Heart right ventricle (tissue), 16 donors: ENCODE measurements at regions not wholly inside any gene's neighbourhood (a gene's known extent, or its start where the extent isn't known, plus 50 kb on each side); places are given as distances from the start of the nearest gene placed in this dataset.

ENCODE experiments used
- ATAC-seq, 8 donors: fragments of 200-7000 bp; cut with Tn5 transposase; one replicate each; pipeline ENCODE4 v1.9.1; 2020; ENCODE audit warnings: mild to moderate bottlenecking in 8 of 8, moderate library complexity in 8 of 8, moderate number of reproducible peaks in 1 of 8
- DNase-seq, 2 donors: peaks; one replicate each; pipeline ENCODE4 v3.0.0-alpha.2; 2020
- H3K27ac ChIP-seq, 10 donors: fragments of 200-600 bp; sonication (generic) in 2 of 10; one replicate each; pipeline versions ENCODE4 v1.5.0 to v1.8.0; 2020 to 2022; ENCODE audit warnings: mild to moderate bottlenecking in 3 of 10
- H3K27me3 ChIP-seq, 7 donors: fragments of 200-600 bp; one replicate each; pipeline ENCODE4 v1.8.0; 2021 to 2022; ENCODE audit warnings: mild to moderate bottlenecking in 2 of 7
- H3K36me3 ChIP-seq, 9 donors: fragments of 200-600 bp; sonication (generic) in 1 of 9; one replicate each; pipeline versions ENCODE4 v1.5.0 to v1.8.0; 2020 to 2022; ENCODE audit warnings: mild to moderate bottlenecking in 2 of 9
- H3K4me1 ChIP-seq, 9 donors: fragments of 200-600 bp; sonication (generic) in 1 of 9; one replicate each; pipeline versions ENCODE4 v1.5.0 to v1.8.0; 2020 to 2022; ENCODE audit warnings: mild to moderate bottlenecking in 4 of 9
- H3K4me3 ChIP-seq, 10 donors: fragments of 200-600 bp; sonication (generic) in 2 of 10; one replicate each; pipeline versions ENCODE4 v1.5.0 to v1.8.0; 2020 to 2022; ENCODE audit warnings: mild to moderate bottlenecking in 7 of 10, moderate library complexity in 2 of 10
- H3K9me3 ChIP-seq, 11 donors: fragments of 200-600 bp in 10 of 11; sonication (generic) in 2 of 11; one replicate each; pipeline versions ENCODE4 v1.5.0 to v1.8.0; 2013 to 2022; ENCODE audit warnings: mild to moderate bottlenecking in 2 of 11, control low read depth in 1 of 11, moderate library complexity in 1 of 11
- WGBS, 2 donors: extraction: QIAGEN DNeasy Blood & Tissue Kit; methylation state at CpG; one replicate each; pipeline ENCODE4 v1.1.7; 2013; ENCODE audit warnings: inconsistent platforms in 1 of 2; 5-methylcytosine and 5-hydroxymethylcytosine counted together
- intact Hi-C, 10 donors: fragments of 100-400 bp; cut with DNase I; formaldehyde crosslinking; loops; one replicate each; pipeline versions ENCODE4 v1.11.1 to v1.14.2; 2022
- TF ChIP-seq, protein P1 (sequence below), 9 donors: fragments of 200-600 bp; sonication (generic) in 2 of 9; IDR thresholded peaks; one replicate each; pipeline versions ENCODE4 v1.5.0 to v1.8.0; 2021 to 2022; ENCODE audit warnings: antibody characterized with exemption in 9 of 9, mild to moderate bottlenecking in 5 of 9, moderate library complexity in 1 of 9
- donor health status: Arrhythmogenic right ventricular cardiomyopathy.
- donor health status: ischemic (EF 13 %, LVEDD 7.1; RV severe dilation, severe dysfunction).
- donor health status: healthy with polysubstance abuse.
- donor health status: DM: no; HTN: yes; CAD: no.
- donor health status: DM: no; HTN: no; CAD: no.
- donor health status: ischemic (EF 25% LVEDD 6.9; RV normal size, moderate dysfunction).
- donor health status: ischemic (EF 25% LVEDD 5.7; RV mildly dilated, moderate dysfunction).
- donor health status: healthy.
- donor health status: DM: yes; HTN: yes; CAD: no.
- donor health status: Ischemic cardiomyopathy.
- donor health status: ischemic (EF 35%, LVEDD 5.7; RV mildly dilated, moderate dysfunction).
- donor health status: nonischemic (EF 11% LVEDD 7.7; RV severe dilation, severe dysfunction).
- donor health status: DM: yes; HTN: yes; CAD: no.
- donor health status: PGD.
- donor health status: ischemic (EF 29% LVEDD 5.4; RV normal size, mild dysfunction).
- donor health status: nonischemic (EF 23%, LVEDD 6.1; RV moderate dilation, normal function).

DNA sequence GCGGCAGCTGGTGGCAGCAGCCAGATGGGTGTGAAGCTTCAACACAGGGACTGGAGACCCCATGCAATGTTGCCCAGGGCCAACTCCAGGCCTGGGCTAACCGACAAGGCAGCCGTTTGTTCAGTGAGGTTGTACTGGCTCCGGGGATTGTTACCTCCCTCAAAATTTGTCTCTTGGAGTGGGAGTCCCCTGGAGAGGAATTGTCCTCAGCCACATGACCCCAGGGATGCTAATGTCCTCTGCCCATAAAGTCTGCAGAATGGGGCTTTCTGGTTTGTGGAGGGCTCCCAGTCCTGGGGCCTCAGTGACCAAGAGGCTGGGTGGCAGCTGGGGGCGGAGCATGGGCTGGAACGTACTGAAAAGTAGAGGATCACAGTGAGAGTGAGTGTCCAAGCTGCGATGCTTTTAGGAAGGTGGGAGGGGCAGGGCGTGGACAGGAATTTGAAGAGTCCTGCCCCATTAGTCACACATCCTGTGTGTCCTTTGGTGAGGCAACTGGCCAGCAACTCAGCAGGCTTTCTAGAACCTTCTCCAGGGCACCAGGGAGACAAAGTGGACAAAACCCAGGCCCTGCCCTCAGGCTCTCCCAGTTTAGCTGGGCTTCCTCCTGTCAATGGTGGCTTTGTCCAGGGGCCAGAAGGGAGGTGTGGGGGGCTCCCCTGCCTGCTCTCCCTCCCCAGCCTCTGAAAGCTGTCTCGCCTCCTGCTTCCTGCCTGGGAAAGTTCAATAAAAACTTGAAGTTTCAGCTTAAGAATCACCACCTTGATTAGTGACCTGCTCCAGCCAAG is 114.0 kb downstream of the NSG2 start:
- H3K4me1 ChIP-seq = no peaks in the 10 kb centered on the region
- DNase-seq = no peak
- H3K27me3 ChIP-seq = peaks cover 0 to 13% (median 0%) of the 10 kb centered on the region in 7 donors
- WGBS, 2 donors = 69 to 70% methylated on average over 9 of the region's 9 CpGs
- intact Hi-C loops = no loop called here
- no peak for ATAC-seq
- H3K36me3 ChIP-seq = no peaks in the 10 kb centered on the region
- peaks cover 0 to 14% (median 3%) of the 10 kb centered on the region in 11 donors for H3K9me3 ChIP-seq
- H3K27ac ChIP-seq = no peak overlapping the region
- TF ChIP-seq, protein P1, sequence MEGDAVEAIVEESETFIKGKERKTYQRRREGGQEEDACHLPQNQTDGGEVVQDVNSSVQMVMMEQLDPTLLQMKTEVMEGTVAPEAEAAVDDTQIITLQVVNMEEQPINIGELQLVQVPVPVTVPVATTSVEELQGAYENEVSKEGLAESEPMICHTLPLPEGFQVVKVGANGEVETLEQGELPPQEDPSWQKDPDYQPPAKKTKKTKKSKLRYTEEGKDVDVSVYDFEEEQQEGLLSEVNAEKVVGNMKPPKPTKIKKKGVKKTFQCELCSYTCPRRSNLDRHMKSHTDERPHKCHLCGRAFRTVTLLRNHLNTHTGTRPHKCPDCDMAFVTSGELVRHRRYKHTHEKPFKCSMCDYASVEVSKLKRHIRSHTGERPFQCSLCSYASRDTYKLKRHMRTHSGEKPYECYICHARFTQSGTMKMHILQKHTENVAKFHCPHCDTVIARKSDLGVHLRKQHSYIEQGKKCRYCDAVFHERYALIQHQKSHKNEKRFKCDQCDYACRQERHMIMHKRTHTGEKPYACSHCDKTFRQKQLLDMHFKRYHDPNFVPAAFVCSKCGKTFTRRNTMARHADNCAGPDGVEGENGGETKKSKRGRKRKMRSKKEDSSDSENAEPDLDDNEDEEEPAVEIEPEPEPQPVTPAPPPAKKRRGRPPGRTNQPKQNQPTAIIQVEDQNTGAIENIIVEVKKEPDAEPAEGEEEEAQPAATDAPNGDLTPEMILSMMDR (IDR thresholded peaks at IDR 0.05) = no peak
- no peak overlapping the region for H3K4me3 ChIP-seq

GRCh38 chr5:174165406-174165805 is 119.9 kb downstream of the NSG2 start:
- 84 to 85% methylated on average over 9 of the region's 9 CpGs for WGBS, 2 donors
- Histone ChIP-seq H3K9me3 (peaks cover 0 to 16% (median 4%) of the 10 kb centered on the region in 11 donors), H3K4me1 (no peaks in the 10 kb centered on the region), H3K36me3 (no peaks in the 10 kb centered on the region), H3K27me3 (peaks cover 0 to 9% (median 0%) of the 10 kb centered on the region in 7 donors), H3K27ac (no peak overlapping the region), H3K4me3 (no peak overlapping the region)
- intact Hi-C loops = no loop called here
- DNase-seq (no peak), ATAC-seq (no peak)
- TF ChIP-seq, protein P1 (IDR thresholded peaks at IDR 0.05) = no peak

- intact Hi-C loops = no loop called here
- WGBS, 2 donors = 51 to 56% methylated on average over 10 of the region's 10 CpGs
- Histone ChIP-seq H3K4me1 (no peaks in the 10 kb centered on the region), H3K36me3 (no peaks in the 10 kb centered on the region), H3K27ac (no peak overlapping the region), H3K9me3 (peaks cover 0 to 16% (median 4%) of the 10 kb centered on the region in 11 donors), H3K27me3 (peaks cover 0 to 10% (median 0%) of the 10 kb centered on the region in 7 donors), H3K4me3 (no peak overlapping the region)
- DNase-seq (no peak), ATAC-seq (no peak)
- TF ChIP-seq, protein P1 (IDR thresholded peaks at IDR 0.05) = no peak
Measured at GRCh38 chr5:174166231-174167079, 120.9 kb downstream of the NSG2 start.

DNA sequence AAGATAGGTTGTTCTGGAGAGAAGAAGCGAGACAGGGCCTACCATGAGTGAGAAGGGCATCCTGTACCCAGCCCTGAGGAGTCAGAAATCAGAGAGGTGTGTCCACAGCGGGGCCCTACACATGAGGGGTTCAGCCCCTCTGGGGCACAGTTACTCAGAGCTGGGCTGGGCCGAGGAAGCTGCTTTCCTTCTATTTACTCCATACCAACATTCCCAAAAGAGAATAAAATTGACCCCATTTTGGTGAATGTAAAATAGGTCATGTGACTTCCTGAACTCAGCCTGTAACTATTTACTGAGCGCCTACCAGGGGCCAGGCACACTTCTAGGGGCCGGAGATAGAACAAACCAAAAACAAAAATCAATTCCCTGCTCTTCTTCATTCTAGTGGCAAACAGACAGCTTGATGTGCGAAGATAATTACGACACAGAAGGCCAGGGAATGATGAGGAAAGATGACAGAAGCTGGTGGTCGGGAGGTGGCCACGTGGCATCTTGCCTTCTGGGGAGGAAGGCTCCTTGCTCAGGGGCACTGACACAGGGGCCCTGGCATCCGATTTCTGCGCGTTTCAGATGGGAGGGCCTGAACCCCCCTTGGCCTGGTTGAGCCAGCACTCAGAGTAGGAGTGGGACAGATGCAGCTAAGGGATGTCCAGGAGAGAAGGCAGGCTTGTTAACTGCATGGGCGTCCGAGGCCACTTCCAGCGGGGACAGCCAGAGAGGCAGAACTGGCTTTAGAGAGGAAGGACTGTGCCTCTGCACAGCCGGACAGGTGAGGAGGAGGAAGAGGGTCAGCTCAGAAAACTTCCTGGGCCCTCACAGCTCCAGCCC is 121.8 kb downstream of the NSG2 start:
- H3K27ac ChIP-seq = no peak overlapping the region
- peaks cover 0 to 17% (median under 1%) of the 10 kb centered on the region in 7 donors for H3K27me3 ChIP-seq
- no peak overlapping the region for H3K4me3 ChIP-seq
- H3K4me1 ChIP-seq = no peaks in the 10 kb centered on the region
- 79 to 80% methylated on average over 16 of the region's 16 CpGs for WGBS, 2 donors
- H3K36me3 ChIP-seq = no peaks in the 10 kb centered on the region
- TF ChIP-seq, protein P1 (IDR thresholded peaks at IDR 0.05) = no peak
- ATAC-seq (no peak), DNase-seq (no peak)
- peaks cover 0 to 16% (median 4%) of the 10 kb centered on the region in 11 donors for H3K9me3 ChIP-seq
- intact Hi-C loops = no loop called here
